ENCODE measurements at regions not wholly inside any gene's neighbourhood (a gene's known extent, or its start where the extent isn't known, plus 50 kb on each side); places are given as distances from the start of the nearest gene placed in this dataset.

- Mint-ChIP-seq H3K4me1 (no peaks in the 10 kb centered on the region), H3K9me3 (peaks cover 0 to 3% (median 1%) of the 10 kb centered on the region in 3 donors), H3K27me3 (no peaks in the 10 kb centered on the region), H3K27ac (no peak overlapping the region), H3K4me3 (no peak overlapping the region), H3K36me3 (no peaks in the 10 kb centered on the region)
Observed at GRCh38 chr18:43886341-43886740, 609.1 kb upstream of the SYT4 start.

GRCh38 chr18:43887491-43887890, 610.2 kb upstream of the SYT4 start:
- H3K27ac Mint-ChIP-seq: no peak overlapping the region
- H3K36me3 Mint-ChIP-seq: no peaks in the 10 kb centered on the region
- H3K9me3 Mint-ChIP-seq: peaks cover 0 to 3% (median 1%) of the 10 kb centered on the region in 3 donors
- no peaks in the 10 kb centered on the region for H3K27me3 Mint-ChIP-seq
- H3K4me1 Mint-ChIP-seq: no peaks in the 10 kb centered on the region
- no peak overlapping the region for H3K4me3 Mint-ChIP-seq

DNA sequence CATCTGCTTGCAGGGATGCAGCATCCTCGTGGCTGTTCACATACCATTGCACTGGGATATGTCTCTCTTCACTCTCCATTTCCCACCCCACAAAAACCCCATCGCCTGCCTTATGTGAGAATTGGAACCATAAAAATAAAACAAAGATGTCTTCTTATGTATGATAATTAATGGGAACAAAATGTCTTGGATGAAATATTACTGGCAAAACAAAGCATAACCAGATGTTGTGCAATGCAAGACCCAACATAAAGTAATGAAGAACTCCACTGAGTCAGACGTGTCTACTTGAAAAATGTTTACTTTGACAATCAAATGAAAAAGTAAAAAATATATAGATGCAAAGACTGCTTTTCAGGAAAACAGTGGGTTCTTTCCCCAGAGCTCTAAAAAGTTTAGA, 611.3 kb upstream of the SYT4 start:
- H3K27ac Mint-ChIP-seq: no peak overlapping the region
- peaks cover 0 to 3% (median 1%) of the 10 kb centered on the region in 3 donors for H3K9me3 Mint-ChIP-seq
- no peaks in the 10 kb centered on the region for H3K4me1 Mint-ChIP-seq
- no peaks in the 10 kb centered on the region for H3K27me3 Mint-ChIP-seq
- H3K4me3 Mint-ChIP-seq: no peak overlapping the region
- H3K36me3 Mint-ChIP-seq: no peaks in the 10 kb centered on the region

DNA sequence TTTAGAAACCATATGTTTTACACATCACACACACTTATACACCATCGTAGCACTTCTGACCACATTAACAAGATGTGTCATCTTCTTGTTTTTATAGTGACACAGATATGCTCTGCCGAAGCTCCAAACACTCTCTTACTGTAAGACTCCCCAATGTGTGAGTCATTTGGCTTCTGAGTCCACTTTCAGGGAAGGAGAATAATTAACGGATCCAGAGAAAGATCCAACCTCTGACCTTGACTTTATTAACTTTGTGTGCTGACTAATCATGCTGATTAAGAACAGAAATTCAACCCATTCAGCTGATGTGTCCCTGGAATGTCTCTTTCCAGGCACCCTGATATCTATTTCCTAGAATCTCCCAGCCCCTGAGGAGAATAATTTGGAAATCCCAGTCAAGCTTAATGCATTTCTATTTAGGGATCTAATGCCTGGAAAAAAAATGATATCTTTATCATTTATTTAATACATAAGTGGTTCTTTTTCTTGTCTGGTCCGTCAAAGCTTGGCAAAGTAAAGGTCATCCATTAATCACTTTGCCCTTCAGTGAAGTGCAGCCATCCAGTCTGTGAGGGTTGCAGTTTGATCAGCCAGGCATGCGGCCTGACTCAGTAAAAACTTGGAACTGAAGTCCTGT, 615.8 kb upstream of the SYT4 start:
- Mint-ChIP-seq H3K36me3 (no peaks in the 10 kb centered on the region), H3K4me3 (no peak overlapping the region), H3K4me1 (no peaks in the 10 kb centered on the region), H3K27ac (no peak overlapping the region), H3K27me3 (no peaks in the 10 kb centered on the region), H3K9me3 (peaks cover 1 to 4% (median 1%) of the 10 kb centered on the region in 3 donors)

- Mint-ChIP-seq H3K27ac (no peak overlapping the region), H3K4me1 (no peaks in the 10 kb centered on the region), H3K9me3 (peaks cover 0 to 2% (median 1%) of the 10 kb centered on the region in 3 donors), H3K4me3 (no peak overlapping the region), H3K36me3 (no peaks in the 10 kb centered on the region), H3K27me3 (no peaks in the 10 kb centered on the region)
Observed at GRCh38 chr18:43904209-43904837, 627.0 kb upstream of the SYT4 start.

- Mint-ChIP-seq H3K36me3 (no peaks in the 10 kb centered on the region), H3K27ac (no peak overlapping the region), H3K9me3 (peaks cover 0 to 3% (median 3%) of the 10 kb centered on the region in 3 donors), H3K4me3 (no peak overlapping the region), H3K27me3 (no peaks in the 10 kb centered on the region), H3K4me1 (no peaks in the 10 kb centered on the region)
Observed at GRCh38 chr18:43914018-43914417, 636.7 kb upstream of the SYT4 start.

DNA sequence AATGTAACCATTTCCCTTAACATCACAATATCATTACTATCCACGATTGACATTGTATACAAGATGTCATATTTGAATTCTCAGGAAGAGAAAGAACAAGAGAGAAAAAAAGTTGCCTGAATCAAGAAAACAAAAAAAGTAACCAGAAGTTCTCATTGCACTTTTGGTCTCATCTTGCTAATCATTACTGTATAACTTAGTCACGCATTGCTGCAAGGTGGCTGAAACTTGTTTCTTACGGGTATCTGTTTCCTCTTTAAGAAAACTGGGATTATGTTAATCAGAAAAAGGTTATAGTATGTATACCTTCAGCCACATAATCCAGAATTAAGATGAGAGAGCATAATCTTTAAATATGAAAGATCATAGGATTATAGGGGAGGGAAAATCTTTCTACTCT, 639.7 kb upstream of the SYT4 start:
- no peaks in the 10 kb centered on the region for H3K27me3 Mint-ChIP-seq
- H3K9me3 Mint-ChIP-seq: no peaks in the 10 kb centered on the region
- no peak overlapping the region for H3K4me3 Mint-ChIP-seq
- H3K27ac Mint-ChIP-seq: no peak overlapping the region
- no peaks in the 10 kb centered on the region for H3K4me1 Mint-ChIP-seq
- no peaks in the 10 kb centered on the region for H3K36me3 Mint-ChIP-seq

- no peak overlapping the region for H3K27ac Mint-ChIP-seq
- H3K4me1 Mint-ChIP-seq: no peaks in the 10 kb centered on the region
- no peaks in the 10 kb centered on the region for H3K9me3 Mint-ChIP-seq
- H3K27me3 Mint-ChIP-seq: no peaks in the 10 kb centered on the region
- no peaks in the 10 kb centered on the region for H3K36me3 Mint-ChIP-seq
- no peak overlapping the region for H3K4me3 Mint-ChIP-seq
Observed at GRCh38 chr18:43917520-43917919, 640.2 kb upstream of the SYT4 start.

GRCh38 chr18:43919551-43919950, 642.3 kb upstream of the SYT4 start:
- H3K4me3 Mint-ChIP-seq: no peak overlapping the region
- no peaks in the 10 kb centered on the region for H3K36me3 Mint-ChIP-seq
- no peak overlapping the region for H3K27ac Mint-ChIP-seq

GRCh38 chr18:43931439-43931838, 654.1 kb upstream of the SYT4 start:
- H3K9me3 Mint-ChIP-seq: no peaks in the 10 kb centered on the region
- H3K27me3 Mint-ChIP-seq: no peaks in the 10 kb centered on the region
- H3K27ac Mint-ChIP-seq: no peak overlapping the region
- no peaks in the 10 kb centered on the region for H3K36me3 Mint-ChIP-seq
- H3K4me3 Mint-ChIP-seq: no peak overlapping the region
- H3K4me1 Mint-ChIP-seq: no peaks in the 10 kb centered on the region

More at GRCh38 chr18:43919551-43919950, 642.3 kb upstream of the SYT4 start:
- H3K27me3 Mint-ChIP-seq: no peaks in the 10 kb centered on the region
- no peaks in the 10 kb centered on the region for H3K4me1 Mint-ChIP-seq
- no peaks in the 10 kb centered on the region for H3K9me3 Mint-ChIP-seq

DNA sequence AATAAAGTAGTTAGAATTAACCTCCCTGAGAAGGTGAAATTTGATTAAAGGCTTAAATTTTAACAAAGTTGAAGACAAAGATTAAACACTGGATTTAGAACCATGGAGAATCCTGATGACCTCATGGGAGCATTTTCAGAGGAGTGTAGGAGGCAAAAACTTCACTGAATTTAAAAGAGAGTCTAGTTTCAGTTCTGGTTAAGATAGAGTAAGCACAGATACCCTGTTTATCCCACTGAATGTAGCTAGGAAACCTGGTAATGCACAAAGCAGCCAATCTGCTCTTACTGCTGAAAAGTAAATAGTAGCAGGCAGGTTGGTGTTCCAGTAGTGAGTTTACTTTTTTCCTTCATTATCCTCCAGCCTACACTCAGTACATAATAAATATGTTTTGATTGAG, 654.9 kb upstream of the SYT4 start:
- H3K4me3 Mint-ChIP-seq: no peak overlapping the region
- no peaks in the 10 kb centered on the region for H3K4me1 Mint-ChIP-seq
- no peaks in the 10 kb centered on the region for H3K27me3 Mint-ChIP-seq
- H3K36me3 Mint-ChIP-seq: no peaks in the 10 kb centered on the region
- no peak overlapping the region for H3K27ac Mint-ChIP-seq
- no peaks in the 10 kb centered on the region for H3K9me3 Mint-ChIP-seq

DNA sequence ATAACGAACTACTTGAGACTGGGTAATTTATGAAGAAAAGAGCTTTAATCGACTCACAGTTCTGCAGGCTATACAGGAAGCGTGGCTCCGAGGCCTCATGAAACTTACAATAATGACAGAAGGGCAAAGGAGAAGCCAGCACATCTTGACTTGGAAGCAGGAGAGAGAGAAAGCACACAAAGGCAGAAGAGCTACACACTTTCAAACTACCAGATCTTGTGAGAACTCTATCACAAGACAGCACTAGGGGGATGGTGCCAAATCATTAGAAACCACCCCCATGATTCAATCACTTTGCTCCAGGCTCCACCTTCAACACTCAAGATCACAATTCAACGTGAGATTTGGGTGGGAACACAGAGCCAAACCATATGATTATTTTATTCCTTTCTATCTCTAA, 655.9 kb upstream of the SYT4 start:
- Mint-ChIP-seq H3K4me1 (no peaks in the 10 kb centered on the region), H3K4me3 (no peak overlapping the region), H3K27ac (peak overlapping the region in 1 of 3 donors; percentile 68), H3K9me3 (no peaks in the 10 kb centered on the region), H3K36me3 (no peaks in the 10 kb centered on the region), H3K27me3 (no peaks in the 10 kb centered on the region)

- Mint-ChIP-seq H3K4me3 (no peak overlapping the region), H3K36me3 (no peaks in the 10 kb centered on the region), H3K9me3 (peaks cover 0 to 2% (median 0%) of the 10 kb centered on the region in 3 donors), H3K27ac (no peak overlapping the region), H3K27me3 (no peaks in the 10 kb centered on the region), H3K4me1 (no peaks in the 10 kb centered on the region)
Observed at GRCh38 chr18:43934322-43934721, 657.0 kb upstream of the SYT4 start.

- Mint-ChIP-seq H3K27me3 (no peaks in the 10 kb centered on the region), H3K36me3 (no peaks in the 10 kb centered on the region), H3K4me3 (no peak overlapping the region), H3K9me3 (peaks cover 0 to 2% (median 2%) of the 10 kb centered on the region in 3 donors), H3K27ac (no peak overlapping the region), H3K4me1 (no peaks in the 10 kb centered on the region)
Observed at GRCh38 chr18:43934781-43935471, 657.6 kb upstream of the SYT4 start.

DNA sequence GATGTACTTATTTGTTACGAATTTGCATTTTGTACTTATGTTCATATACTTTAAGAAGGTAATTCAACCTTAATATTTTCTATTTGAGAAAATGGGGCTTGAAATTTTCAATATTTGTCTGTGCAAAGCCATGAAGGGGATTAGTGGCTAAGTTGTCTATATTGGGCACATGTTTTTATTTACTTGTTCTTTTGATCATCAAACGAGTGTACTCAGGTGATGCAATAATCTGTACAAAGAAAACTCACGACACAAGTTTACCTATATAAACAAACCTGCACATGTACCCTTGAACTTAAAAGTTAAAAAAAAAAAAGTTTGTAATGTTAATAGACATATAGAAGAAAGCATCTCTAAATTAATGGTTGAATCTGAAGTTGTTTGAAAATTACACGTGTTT, 658.9 kb upstream of the SYT4 start:
- Mint-ChIP-seq H3K4me3 (no peak overlapping the region), H3K36me3 (no peaks in the 10 kb centered on the region), H3K4me1 (no peaks in the 10 kb centered on the region), H3K27me3 (no peaks in the 10 kb centered on the region), H3K27ac (no peak overlapping the region), H3K9me3 (peaks cover 0 to 2% (median 2%) of the 10 kb centered on the region in 3 donors)

DNA sequence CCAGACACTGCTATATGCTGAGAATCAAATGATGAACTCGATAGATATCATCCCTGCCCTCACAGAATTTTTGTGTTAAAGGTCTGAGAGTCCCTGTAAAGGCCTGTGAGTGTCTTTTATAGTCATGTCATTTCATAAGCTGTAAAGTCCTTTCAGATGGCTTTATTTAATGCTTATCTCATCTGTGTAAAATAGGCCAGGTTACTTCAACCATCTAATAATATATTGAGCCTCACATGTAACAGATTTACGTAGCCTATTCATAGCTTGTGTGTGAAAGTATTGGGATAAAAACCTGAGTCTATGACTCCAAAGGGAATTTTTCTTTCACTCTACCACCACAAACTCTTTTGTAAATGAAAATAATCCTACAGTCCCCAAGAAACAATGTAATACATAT, 672.0 kb upstream of the SYT4 start:
- H3K27me3 Mint-ChIP-seq: no peaks in the 10 kb centered on the region
- no peak overlapping the region for H3K27ac Mint-ChIP-seq
- H3K4me1 Mint-ChIP-seq: no peaks in the 10 kb centered on the region

More for the DNA sequence above, 672.0 kb upstream of the SYT4 start:
- peaks cover 1% of the 10 kb centered on the region for H3K36me3 Mint-ChIP-seq
- H3K9me3 Mint-ChIP-seq: no peaks in the 10 kb centered on the region
- no peak overlapping the region for H3K4me3 Mint-ChIP-seq
